Upper lobe of left lung (tissue), 4 donors: ENCODE measurements at regions not wholly inside any gene's neighbourhood (a gene's known extent, or its start where the extent isn't known, plus 50 kb on each side); places are given as distances from the start of the nearest gene placed in this dataset.

ENCODE experiments used
- POLR2AphosphoS5 ChIP-seq, 2 donors: sonication (generic); formaldehyde crosslinking; IDR thresholded peaks; one replicate each; pipeline ENCODE4 v1.5.1; 2017; ENCODE audit warnings: antibody characterized with exemption in 2 of 2
- TF ChIP-seq, protein P1 (sequence below), 6 experiments: fragments of 450-650 bp in 4 of 6; fragments of 200-600 bp in 2 of 6; sonication (generic) in 2 of 6; IDR thresholded peaks; one replicate each; pipeline ENCODE4 v1.5.1; 2016 to 2019; ENCODE audit warnings: antibody characterized with exemption in 6 of 6

DNA sequence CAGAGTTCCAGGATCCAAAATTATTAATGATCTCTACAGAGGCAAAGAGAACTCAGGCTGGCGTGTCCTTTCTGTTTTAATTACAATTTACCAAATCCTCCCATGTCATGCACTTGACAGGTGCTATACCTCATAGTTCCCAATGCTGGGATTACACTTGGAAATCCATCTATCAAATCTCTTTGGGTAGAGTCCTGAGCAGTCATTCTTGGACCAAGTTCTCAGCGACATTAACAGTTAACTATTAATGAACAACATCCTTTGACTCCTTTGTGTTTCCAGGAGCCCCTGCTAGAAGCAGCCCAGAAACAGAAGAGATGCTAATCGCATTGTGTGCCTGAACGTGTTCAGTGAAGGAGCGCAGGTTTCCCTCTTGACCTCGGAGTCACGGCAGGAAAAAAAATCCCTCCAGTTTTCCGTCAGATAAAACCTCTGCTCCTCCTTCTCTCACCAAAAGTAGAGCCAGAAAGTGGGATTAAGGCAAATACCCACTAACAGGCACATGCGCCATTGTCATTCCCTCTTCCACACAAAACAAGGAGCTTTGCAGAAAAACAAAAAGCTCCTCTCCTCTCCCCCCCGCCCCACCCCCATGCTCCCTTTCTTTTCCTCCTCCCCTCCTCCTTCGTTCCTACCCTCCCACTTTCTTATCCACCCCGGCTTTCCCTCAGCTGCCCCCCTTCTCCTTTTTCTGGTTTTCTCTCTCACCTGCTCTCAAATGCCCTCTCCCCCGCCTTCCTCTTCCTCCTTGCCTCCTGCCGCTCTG is 224.7 kb downstream of the ZIC5 start:
- TF ChIP-seq POLR2AphosphoS5 (IDR thresholded peaks at IDR 0.05), result no peak
- TF ChIP-seq, protein P1, sequence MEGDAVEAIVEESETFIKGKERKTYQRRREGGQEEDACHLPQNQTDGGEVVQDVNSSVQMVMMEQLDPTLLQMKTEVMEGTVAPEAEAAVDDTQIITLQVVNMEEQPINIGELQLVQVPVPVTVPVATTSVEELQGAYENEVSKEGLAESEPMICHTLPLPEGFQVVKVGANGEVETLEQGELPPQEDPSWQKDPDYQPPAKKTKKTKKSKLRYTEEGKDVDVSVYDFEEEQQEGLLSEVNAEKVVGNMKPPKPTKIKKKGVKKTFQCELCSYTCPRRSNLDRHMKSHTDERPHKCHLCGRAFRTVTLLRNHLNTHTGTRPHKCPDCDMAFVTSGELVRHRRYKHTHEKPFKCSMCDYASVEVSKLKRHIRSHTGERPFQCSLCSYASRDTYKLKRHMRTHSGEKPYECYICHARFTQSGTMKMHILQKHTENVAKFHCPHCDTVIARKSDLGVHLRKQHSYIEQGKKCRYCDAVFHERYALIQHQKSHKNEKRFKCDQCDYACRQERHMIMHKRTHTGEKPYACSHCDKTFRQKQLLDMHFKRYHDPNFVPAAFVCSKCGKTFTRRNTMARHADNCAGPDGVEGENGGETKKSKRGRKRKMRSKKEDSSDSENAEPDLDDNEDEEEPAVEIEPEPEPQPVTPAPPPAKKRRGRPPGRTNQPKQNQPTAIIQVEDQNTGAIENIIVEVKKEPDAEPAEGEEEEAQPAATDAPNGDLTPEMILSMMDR (IDR thresholded peaks at IDR 0.05), result no peak
